ENCODE measurements at regions not wholly inside any gene's neighbourhood (a gene's known extent, or its start where the extent isn't known, plus 50 kb on each side); places are given as distances from the start of the nearest gene placed in this dataset.

DNA sequence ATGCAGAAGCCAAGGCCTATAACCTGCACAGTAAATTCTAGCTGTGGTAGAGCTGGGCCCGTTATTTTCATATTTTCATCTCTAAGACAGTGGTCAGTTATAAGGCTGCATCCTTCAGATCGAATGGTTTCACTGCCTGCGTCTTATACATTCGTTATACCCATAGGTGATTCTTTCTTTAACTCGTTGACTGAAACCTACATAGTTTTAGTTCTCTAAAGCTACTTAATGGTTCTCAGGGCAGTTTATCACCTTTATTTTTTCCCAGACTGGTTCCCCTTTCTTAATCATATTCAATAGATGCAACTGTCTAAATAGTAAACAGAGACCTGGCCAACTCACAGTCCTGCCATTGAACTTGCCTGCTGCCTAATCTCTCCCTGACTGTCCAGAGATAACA lies 615.3 kb upstream of the SLITRK1 start:
- H3K27ac Mint-ChIP-seq: no peak overlapping the region
- ATAC-seq: no peak
- peaks cover 3% of the 10 kb centered on the region for H3K36me3 Mint-ChIP-seq
- H3K27me3 Mint-ChIP-seq (ENCODE audit: low read depth): no peaks in the 10 kb centered on the region
- H3K9me3 Mint-ChIP-seq: peaks cover 15% of the 10 kb centered on the region
- no peak overlapping the region for H3K4me3 Mint-ChIP-seq
- TF ChIP-seq ZNF671 (CRISPR knock-in tag; IDR thresholded peaks at IDR 0.05): no peak
- TF ChIP-seq CBFB (CRISPR knock-in tag; IDR thresholded peaks at IDR 0.05; ENCODE audit: low read depth): no peak
- TF ChIP-seq, protein P1, sequence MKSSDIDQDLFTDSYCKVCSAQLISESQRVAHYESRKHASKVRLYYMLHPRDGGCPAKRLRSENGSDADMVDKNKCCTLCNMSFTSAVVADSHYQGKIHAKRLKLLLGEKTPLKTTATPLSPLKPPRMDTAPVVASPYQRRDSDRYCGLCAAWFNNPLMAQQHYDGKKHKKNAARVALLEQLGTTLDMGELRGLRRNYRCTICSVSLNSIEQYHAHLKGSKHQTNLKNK (CRISPR knock-in tag; IDR thresholded peaks at IDR 0.05): no peak
- TF ChIP-seq, protein P2, sequence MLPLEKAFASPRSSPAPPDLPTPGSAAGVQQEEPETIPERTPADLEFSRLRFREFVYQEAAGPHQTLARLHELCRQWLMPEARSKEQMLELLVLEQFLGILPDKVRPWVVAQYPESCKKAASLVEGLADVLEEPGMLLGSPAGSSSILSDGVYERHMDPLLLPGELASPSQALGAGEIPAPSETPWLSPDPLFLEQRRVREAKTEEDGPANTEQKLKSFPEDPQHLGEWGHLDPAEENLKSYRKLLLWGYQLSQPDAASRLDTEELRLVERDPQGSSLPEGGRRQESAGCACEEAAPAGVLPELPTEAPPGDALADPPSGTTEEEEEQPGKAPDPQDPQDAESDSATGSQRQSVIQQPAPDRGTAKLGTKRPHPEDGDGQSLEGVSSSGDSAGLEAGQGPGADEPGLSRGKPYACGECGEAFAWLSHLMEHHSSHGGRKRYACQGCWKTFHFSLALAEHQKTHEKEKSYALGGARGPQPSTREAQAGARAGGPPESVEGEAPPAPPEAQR (CRISPR knock-in tag; IDR thresholded peaks at IDR 0.05): no peak
- no peak for TF ChIP-seq OVOL2 (CRISPR knock-in tag; IDR thresholded peaks at IDR 0.05; ENCODE audit: borderline replicate concordance)
- ChIA-PET POLR2A (no interaction called here), CTCF (no interaction called here)
- no peaks in the 10 kb centered on the region for H3K4me1 Mint-ChIP-seq
- no peak for DNase-seq (ENCODE audit: low spot score)

DNA sequence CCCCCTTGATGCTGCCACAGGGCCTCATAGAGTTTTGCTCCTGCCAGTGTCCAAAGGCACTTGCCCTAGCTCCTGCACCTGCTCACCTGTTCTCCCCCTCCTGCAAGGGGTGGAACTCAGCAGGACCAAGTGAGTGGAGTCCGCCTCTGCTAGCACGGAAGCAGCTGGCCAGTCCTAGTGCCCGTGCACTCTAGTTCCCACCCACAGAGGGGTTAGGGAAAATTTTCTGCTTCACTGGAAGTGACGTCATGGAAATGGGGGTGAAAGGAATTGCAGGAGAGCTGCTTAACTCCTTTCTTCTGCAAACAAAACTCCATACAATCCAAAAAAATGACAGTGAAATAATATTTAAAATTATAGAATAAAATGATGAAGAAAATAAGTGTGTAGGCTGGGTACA lies 609.7 kb upstream of the SLITRK1 start:
- ATAC-seq (peak; percentile 32; the same call in 1 of the 2 replicates), DNase-seq (ENCODE audit: low spot score) (no peak)
- no peaks in the 10 kb centered on the region for H3K36me3 Mint-ChIP-seq
- no peaks in the 10 kb centered on the region for H3K4me1 Mint-ChIP-seq
- no peak overlapping the region for H3K27ac Mint-ChIP-seq
- H3K4me3 Mint-ChIP-seq: no peak overlapping the region
- TF ChIP-seq PRRX2 (CRISPR knock-in tag; IDR thresholded peaks at IDR 0.05) (no peak), ELF4 (CRISPR knock-in tag; IDR thresholded peaks at IDR 0.05; ENCODE audit: low read depth) (no peak), ZNF317 (CRISPR knock-in tag; IDR thresholded peaks at IDR 0.05; ENCODE audit: borderline replicate concordance, low read depth) (no peak), SMAD4 (CRISPR knock-in tag; IDR thresholded peaks at IDR 0.05) (no peak), GABPB1 (CRISPR knock-in tag; IDR thresholded peaks at IDR 0.05) (no peak), ZNF416 (CRISPR knock-in tag; IDR thresholded peaks at IDR 0.05) (no peak), GTF2I (CRISPR knock-in tag; conservative IDR thresholded peaks at IDR 0.05) (no peak), TCF7 (CRISPR knock-in tag; IDR thresholded peaks at IDR 0.05; ENCODE audit: low read depth) (no peak), FOXK1 (CRISPR knock-in tag; IDR thresholded peaks at IDR 0.05) (no peak), TP53 (CRISPR knock-in tag; IDR thresholded peaks at IDR 0.05) (no peak), CREM (CRISPR knock-in tag; IDR thresholded peaks at IDR 0.05) (no peak)
- TF ChIP-seq, protein P3, sequence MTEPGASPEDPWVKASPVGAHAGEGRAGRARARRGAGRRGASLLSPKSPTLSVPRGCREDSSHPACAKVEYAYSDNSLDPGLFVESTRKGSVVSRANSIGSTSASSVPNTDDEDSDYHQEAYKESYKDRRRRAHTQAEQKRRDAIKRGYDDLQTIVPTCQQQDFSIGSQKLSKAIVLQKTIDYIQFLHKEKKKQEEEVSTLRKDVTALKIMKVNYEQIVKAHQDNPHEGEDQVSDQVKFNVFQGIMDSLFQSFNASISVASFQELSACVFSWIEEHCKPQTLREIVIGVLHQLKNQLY (CRISPR knock-in tag; IDR thresholded peaks at IDR 0.05): no peak
- TF ChIP-seq, protein P4, sequence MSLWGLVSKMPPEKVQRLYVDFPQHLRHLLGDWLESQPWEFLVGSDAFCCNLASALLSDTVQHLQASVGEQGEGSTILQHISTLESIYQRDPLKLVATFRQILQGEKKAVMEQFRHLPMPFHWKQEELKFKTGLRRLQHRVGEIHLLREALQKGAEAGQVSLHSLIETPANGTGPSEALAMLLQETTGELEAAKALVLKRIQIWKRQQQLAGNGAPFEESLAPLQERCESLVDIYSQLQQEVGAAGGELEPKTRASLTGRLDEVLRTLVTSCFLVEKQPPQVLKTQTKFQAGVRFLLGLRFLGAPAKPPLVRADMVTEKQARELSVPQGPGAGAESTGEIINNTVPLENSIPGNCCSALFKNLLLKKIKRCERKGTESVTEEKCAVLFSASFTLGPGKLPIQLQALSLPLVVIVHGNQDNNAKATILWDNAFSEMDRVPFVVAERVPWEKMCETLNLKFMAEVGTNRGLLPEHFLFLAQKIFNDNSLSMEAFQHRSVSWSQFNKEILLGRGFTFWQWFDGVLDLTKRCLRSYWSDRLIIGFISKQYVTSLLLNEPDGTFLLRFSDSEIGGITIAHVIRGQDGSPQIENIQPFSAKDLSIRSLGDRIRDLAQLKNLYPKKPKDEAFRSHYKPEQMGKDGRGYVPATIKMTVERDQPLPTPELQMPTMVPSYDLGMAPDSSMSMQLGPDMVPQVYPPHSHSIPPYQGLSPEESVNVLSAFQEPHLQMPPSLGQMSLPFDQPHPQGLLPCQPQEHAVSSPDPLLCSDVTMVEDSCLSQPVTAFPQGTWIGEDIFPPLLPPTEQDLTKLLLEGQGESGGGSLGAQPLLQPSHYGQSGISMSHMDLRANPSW (CRISPR knock-in tag; conservative IDR thresholded peaks at IDR 0.05; ENCODE audit: low read depth): no peak
- TF ChIP-seq, protein P5, sequence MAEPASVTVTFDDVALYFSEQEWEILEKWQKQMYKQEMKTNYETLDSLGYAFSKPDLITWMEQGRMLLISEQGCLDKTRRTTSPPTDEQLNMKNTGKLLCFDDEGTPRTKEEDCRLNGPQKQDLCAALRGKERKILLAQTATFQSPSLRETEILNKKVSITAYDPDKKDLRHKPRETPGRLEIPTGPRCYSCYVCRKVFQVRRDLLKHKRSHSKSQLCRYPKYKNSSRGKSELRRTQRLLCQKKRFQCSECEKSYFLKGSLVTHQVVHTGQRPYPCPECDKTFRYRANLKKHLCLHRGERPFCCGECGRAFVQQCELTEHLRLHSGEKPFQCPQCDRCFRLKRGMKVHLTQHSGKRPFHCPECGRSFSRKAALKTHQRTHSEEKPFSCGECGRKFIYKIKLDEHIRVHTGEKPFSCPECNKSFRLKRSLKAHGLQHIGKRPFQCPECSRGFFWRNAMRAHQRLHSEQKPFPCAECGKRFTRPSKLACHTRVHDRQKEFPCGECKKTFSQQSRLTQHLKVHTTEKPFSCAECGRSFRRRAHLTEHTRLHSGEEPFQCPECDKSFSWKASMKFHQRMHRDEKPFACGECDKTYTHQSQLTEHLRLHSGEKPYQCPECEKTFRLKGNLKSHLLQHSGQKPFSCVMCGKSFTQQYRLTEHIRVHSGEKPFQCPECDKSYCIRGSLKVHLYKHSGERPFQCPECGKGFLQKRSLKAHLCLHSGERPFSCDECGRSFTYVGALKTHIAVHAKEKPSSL (CRISPR knock-in tag; conservative IDR thresholded peaks at IDR 0.05): no peak
- TF ChIP-seq, protein P6, sequence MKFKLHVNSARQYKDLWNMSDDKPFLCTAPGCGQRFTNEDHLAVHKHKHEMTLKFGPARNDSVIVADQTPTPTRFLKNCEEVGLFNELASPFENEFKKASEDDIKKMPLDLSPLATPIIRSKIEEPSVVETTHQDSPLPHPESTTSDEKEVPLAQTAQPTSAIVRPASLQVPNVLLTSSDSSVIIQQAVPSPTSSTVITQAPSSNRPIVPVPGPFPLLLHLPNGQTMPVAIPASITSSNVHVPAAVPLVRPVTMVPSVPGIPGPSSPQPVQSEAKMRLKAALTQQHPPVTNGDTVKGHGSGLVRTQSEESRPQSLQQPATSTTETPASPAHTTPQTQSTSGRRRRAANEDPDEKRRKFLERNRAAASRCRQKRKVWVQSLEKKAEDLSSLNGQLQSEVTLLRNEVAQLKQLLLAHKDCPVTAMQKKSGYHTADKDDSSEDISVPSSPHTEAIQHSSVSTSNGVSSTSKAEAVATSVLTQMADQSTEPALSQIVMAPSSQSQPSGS (CRISPR knock-in tag; IDR thresholded peaks at IDR 0.05; ENCODE audit: borderline replicate concordance, low read depth): no peak
- H3K27me3 Mint-ChIP-seq (ENCODE audit: low read depth): no peaks in the 10 kb centered on the region
- peaks cover 5% of the 10 kb centered on the region; the same call in 1 of the 2 replicates for H3K9me3 Mint-ChIP-seq
- ChIA-PET POLR2A (no interaction called here), CTCF (no interaction called here)
